A549 (cell line): ENCODE measurements at regions not wholly inside any gene's neighbourhood (a gene's known extent, or its start where the extent isn't known, plus 50 kb on each side); places are given as distances from the start of the nearest gene placed in this dataset.

Experiments
- ATAC-seq, 2 experiments: fragments of 200-7000 bp in 1 of 2; fragments of >200 bp in 1 of 2; cut with Nextera tagmentation in 1 of 2; cut with Tn5 transposase in 1 of 2; 3 replicates each; pipeline versions ENCODE4 v1.8.0 to v1.9.1; 2018 to 2020; ENCODE audit warnings: mild to moderate bottlenecking in 1 of 2, moderate library complexity in 1 of 2
- CTCF ChIA-PET: fragments of 300-600 bp; sonication (Branson Sonifier 250); formaldehyde crosslinking; extraction: SDS; loops from one replicate; lab custom pipeline; 2021; ENCODE audit warnings: antibody characterized with exemption, inconsistent platforms; lab: Yijun Ruan, JAX
- POLR2A ChIA-PET: fragments of 350-600 bp; formaldehyde crosslinking; extraction: SDS; loops from one replicate; lab custom pipeline; 2021; ENCODE audit warnings: antibody characterized with exemption, inconsistent platforms; lab: Yijun Ruan, JAX
- DNase-seq, 2 experiments: peaks; one replicate each; pipeline versions ENCODE4 v3.0.0 to v3.0.0-alpha.2; 2011 to 2016; ENCODE audit warnings: low read depth in 1 of 2, low spot score in 1 of 2
- FAIRE-seq: peaks from 2 replicates; lab custom pipeline; 2011; peaks lifted over from hg19 to GRCh38; lab: Jason Lieb, UNC
- H3K27ac ChIP-seq, 2 experiments: fragments of >200 bp; sonication (Bioruptor Twin); formaldehyde crosslinking; 3 replicates each; pipeline ENCODE4 v1.5.1; 2016 to 2017
- H3K4me1 ChIP-seq: fragments of >200 bp; sonication (Bioruptor Twin); formaldehyde crosslinking; 3 replicates; pipeline ENCODE4 v1.6.1; 2016
- H3K4me2 ChIP-seq: fragments of >200 bp; sonication (Bioruptor Twin); formaldehyde crosslinking; 3 replicates; pipeline ENCODE4 v1.6.1; 2016
- H3K4me3 ChIP-seq: fragments of >200 bp; sonication (Bioruptor Twin); formaldehyde crosslinking; 3 replicates; pipeline ENCODE4 v1.5.1; 2016
- H3K9me3 ChIP-seq: fragments of >200 bp; sonication (Bioruptor Twin); formaldehyde crosslinking; 3 replicates; pipeline ENCODE4 v1.6.1; 2016
- CBX2 ChIP-seq: fragments of 200-600 bp; sonication (generic); IDR thresholded peaks from 2 replicates; pipeline ENCODE4 v1.6.1; 2016; ENCODE audit warnings: low read depth, mild to moderate bottlenecking, borderline replicate concordance
- CBX8 ChIP-seq: fragments of 200-600 bp; sonication (generic); IDR thresholded peaks from 2 replicates; pipeline ENCODE4 v1.6.1; 2016
- CEBPB ChIP-seq, 2 experiments: fragments of >200 bp in 1 of 2; sonication (Bioruptor Twin) in 1 of 2; formaldehyde crosslinking in 1 of 2; IDR thresholded peaks; 2 replicates each; pipeline ENCODE4 v1.6.1; 2012 to 2016
- CHD2 ChIP-seq: fragments of 150-350 bp; IDR thresholded peaks from 2 replicates; pipeline ENCODE4 v1.6.1; 2014; ENCODE audit warnings: low read length; ENCODE audit not compliant: partially characterized antibody
- CHD4 ChIP-seq: fragments of 200-600 bp; sonication (generic); IDR thresholded peaks from 2 replicates; pipeline ENCODE4 v1.6.1; 2016; ENCODE audit warnings: antibody characterized with exemption, mild to moderate bottlenecking, borderline replicate concordance
- CTCF ChIP-seq: fragments of >200 bp; sonication (Bioruptor Twin); formaldehyde crosslinking; IDR thresholded peaks from 3 replicates; pipeline ENCODE4 v1.5.1; 2016
- EHF ChIP-seq: fragments of 250-450 bp; sonication (Bioruptor Pico); IDR thresholded peaks from 2 replicates; pipeline ENCODE4 v1.5.0; 2020; ENCODE audit warnings: mild to moderate bottlenecking
- FOSB ChIP-seq: fragments of 250-450 bp; sonication (Bioruptor Pico); IDR thresholded peaks from 2 replicates; pipeline ENCODE4 v1.5.0; 2020; ENCODE audit warnings: mild to moderate bottlenecking, moderate library complexity
- FOXS1 ChIP-seq: fragments of 250-450 bp; sonication (Bioruptor Pico); IDR thresholded peaks from 2 replicates; pipeline ENCODE4 v1.5.0; 2020; ENCODE audit warnings: mild to moderate bottlenecking, moderate library complexity
- HDAC2 ChIP-seq: fragments of 200-600 bp; sonication (generic); IDR thresholded peaks from 2 replicates; pipeline ENCODE4 v1.6.1; 2016
- HMGXB4 ChIP-seq: fragments of 250-450 bp; sonication (Bioruptor Pico); IDR thresholded peaks from 2 replicates; pipeline ENCODE4 v1.5.0; 2021; ENCODE audit warnings: mild to moderate bottlenecking, moderate library complexity, borderline replicate concordance
- HOXA7 ChIP-seq: fragments of 250-450 bp; sonication (Bioruptor Pico); IDR thresholded peaks from 2 replicates; pipeline ENCODE4 v1.5.0; 2020; ENCODE audit warnings: mild to moderate bottlenecking, moderate library complexity
- JUN ChIP-seq, 2 experiments: fragments of >200 bp; sonication (Bioruptor Twin); formaldehyde crosslinking; IDR thresholded peaks; 2 replicates in 1 of 2; 3 replicates in 1 of 2; pipeline ENCODE4 v1.6.1; 2016 to 2017
- JUNB ChIP-seq: fragments of >200 bp; sonication (Bioruptor Twin); formaldehyde crosslinking; IDR thresholded peaks from 2 replicates; pipeline ENCODE4 v1.6.1; 2016
- KDM1A ChIP-seq: fragments of 200-600 bp; sonication (generic); IDR thresholded peaks from 2 replicates; pipeline ENCODE4 v1.6.1; 2016; ENCODE audit warnings: low read depth, mild to moderate bottlenecking
- KDM5A ChIP-seq: fragments of 200-600 bp; sonication (generic); IDR thresholded peaks from 2 replicates; pipeline ENCODE4 v1.6.1; 2016; ENCODE audit warnings: antibody characterized with exemption, mild to moderate bottlenecking
- MAFK ChIP-seq: fragments of 450-650 bp; IDR thresholded peaks from 2 replicates; pipeline ENCODE4 v1.6.1; 2014; ENCODE audit not compliant: partially characterized antibody
- MAZ ChIP-seq: fragments of 150-350 bp; IDR thresholded peaks from 2 replicates; pipeline ENCODE4 v1.6.1; 2014; ENCODE audit warnings: antibody characterized with exemption, low read depth, low read length, borderline replicate concordance
- MYC ChIP-seq: IDR thresholded peaks from 2 replicates; pipeline ENCODE4 v1.6.1; 2012; ENCODE audit warnings: mild to moderate bottlenecking, inconsistent platforms, low read length, improper control_type of control experiment, borderline replicate concordance
- PHF8 ChIP-seq: fragments of 200-600 bp; sonication (generic); IDR thresholded peaks from 2 replicates; pipeline ENCODE4 v1.6.1; 2016; ENCODE audit warnings: low read depth, mild to moderate bottlenecking, antibody characterized with exemption, moderate library complexity, borderline replicate concordance
- REST ChIP-seq: fragments of 200-600 bp; sonication (generic); IDR thresholded peaks from 2 replicates; pipeline ENCODE4 v1.6.1; 2016; ENCODE audit warnings: antibody characterized with exemption, mild to moderate bottlenecking, moderate library complexity
- TFCP2L1 ChIP-seq: fragments of 250-450 bp; sonication (Bioruptor Pico); IDR thresholded peaks from 2 replicates; pipeline ENCODE4 v1.5.0; 2021; ENCODE audit warnings: mild to moderate bottlenecking
- TP53 ChIP-seq: fragments of 250-450 bp; sonication (Bioruptor Pico); IDR thresholded peaks from 2 replicates; pipeline ENCODE4 v1.5.0; 2021; ENCODE audit warnings: mild to moderate bottlenecking, moderate library complexity
- WGBS: methylation state at CpG from one replicate; pipeline ENCODE4 v1.1.6; 2017; ENCODE audit errors: missing lambda C conversion rate; 5-methylcytosine and 5-hydroxymethylcytosine counted together

GRCh38 chr5:166532456-166533220 is 1758.8 kb upstream of the WWC1 start:
- FAIRE-seq (no peak), DNase-seq (no peak), ATAC-seq (no peak)
- Histone ChIP-seq H3K27ac (no peak overlapping the region), H3K4me3 (no peak overlapping the region), H3K4me1 (no peaks in the 10 kb centered on the region), H3K9me3 (no peaks in the 10 kb centered on the region), H3K4me2 (no peak overlapping the region)
- ChIA-PET CTCF (no interaction called here), POLR2A (no interaction called here)
- TF ChIP-seq TFCP2L1 (CRISPR knock-in tag) (no peak), TP53 (CRISPR knock-in tag) (no peak), PHF8 (no peak), HOXA7 (CRISPR knock-in tag) (no peak), CHD2 (no peak), FOSB (CRISPR knock-in tag) (no peak), MAZ (no peak), MAFK (no peak), HDAC2 (no peak), CBX8 (no peak)
- 3% methylated on average over 5 of the region's 5 CpGs for WGBS

GRCh38 chr5:166535641-166536040 is 1755.8 kb upstream of the WWC1 start:
- DNase-seq, result no peak
- Histone ChIP-seq H3K9me3 (no peaks in the 10 kb centered on the region), H3K27ac (no peak overlapping the region), H3K4me3 (no peak overlapping the region), H3K4me1 (no peaks in the 10 kb centered on the region), H3K4me2 (no peak overlapping the region)
- FAIRE-seq, result no peak
- TF ChIP-seq FOXS1, result no peak
- TF ChIP-seq CTCF, result no peak
- TF ChIP-seq KDM5A, result no peak
- CTCF ChIA-PET, result no interaction called here
- ATAC-seq, result no peak
- 0% methylated on average over 3 of the region's 3 CpGs for WGBS
- POLR2A ChIA-PET, result no interaction called here

GRCh38 chr5:166540156-166540555 is 1751.3 kb upstream of the WWC1 start:
- WGBS, result 0% methylated on average over 2 of the region's 2 CpGs
- Histone ChIP-seq H3K27ac (no peak overlapping the region), H3K4me3 (no peak overlapping the region), H3K9me3 (no peaks in the 10 kb centered on the region), H3K4me2 (no peak overlapping the region), H3K4me1 (no peaks in the 10 kb centered on the region)
- POLR2A ChIA-PET, result no interaction called here
- DNase-seq (no peak), FAIRE-seq (no peak), ATAC-seq (no peak)
- TF ChIP-seq JUN (IDR thresholded peaks at IDR 0.05), result no peak
- no peak for TF ChIP-seq CBX8
- no peak for TF ChIP-seq CEBPB (IDR thresholded peaks at IDR 0.05)
- no peak for TF ChIP-seq HMGXB4 (CRISPR knock-in tag)
- CTCF ChIA-PET, result no interaction called here

- H3K4me3 ChIP-seq, result no peak overlapping the region
- CTCF ChIA-PET, result no interaction called here
- ATAC-seq, result no peak
- H3K27ac ChIP-seq, result no peak overlapping the region
- POLR2A ChIA-PET, result no interaction called here
- H3K9me3 ChIP-seq, result no peaks in the 10 kb centered on the region
- FAIRE-seq, result no peak
- H3K4me1 ChIP-seq, result no peaks in the 10 kb centered on the region
- no peak for DNase-seq
- WGBS, result 0% methylated on average over 2 of the region's 2 CpGs
- H3K4me2 ChIP-seq, result no peak overlapping the region
- TF ChIP-seq CBX2 (no peak), EHF (CRISPR knock-in tag) (no peak), MYC (no peak), KDM1A (no peak), REST (no peak), MAZ (no peak), CHD4 (no peak), TP53 (CRISPR knock-in tag) (no peak), JUNB (no peak), CEBPB (IDR thresholded peaks at IDR 0.05) (no peak)
Observed at GRCh38 chr5:166551384-166551783, 1740.1 kb upstream of the WWC1 start.
